PC-3 (cell line): ENCODE measurements at regions not wholly inside any gene's neighbourhood (a gene's known extent, or its start where the extent isn't known, plus 50 kb on each side); places are given as distances from the start of the nearest gene placed in this dataset.

Experiments
- ATAC-seq: fragments of 200-7000 bp; cut with Tn5 transposase; 2 replicates; pipeline ENCODE4 v1.9.1; 2020; ENCODE audit warnings: mild to moderate bottlenecking, moderate library complexity
- BruUV-seq: library from RNA; stranded (reverse); fragments of 400-500 nt; replicated peaks from 2 replicates; lab custom pipeline; 2021; lab: Mats Ljungman, UMichigan
- CTCF ChIA-PET: fragments of 300-600 bp; sonication (Branson Sonifier 250); formaldehyde crosslinking; loops from one replicate; lab custom pipeline; 2022; ENCODE audit warnings: antibody characterized with exemption; lab: Charles Lee
- POLR2A ChIA-PET: fragments of 300-600 bp; sonication (Branson Sonifier 250); formaldehyde crosslinking; loops from one replicate; lab custom pipeline; 2022; ENCODE audit warnings: antibody characterized with exemption; ENCODE audit not compliant: unreplicated experiment; lab: Charles Lee
- DNase-seq: peaks from one replicate; pipeline ENCODE4 v3.0.0-alpha.2; 2015
- H2AFZ ChIP-seq: fragments of 300-600 bp; sonication (generic); 2 replicates; pipeline ENCODE4 v1.6.0; 2016; ENCODE audit warnings: antibody characterized with exemption, low read length
- H3F3A ChIP-seq: fragments of 300-600 bp; sonication (generic); one replicate; pipeline ENCODE4 v1.6.0; 2017; ENCODE audit warnings: antibody characterized with exemption, low read length, control low read depth, mild to moderate bottlenecking; ENCODE audit not compliant: unreplicated experiment
- H3K27ac ChIP-seq: fragments of 300-600 bp; sonication (generic); 2 replicates; pipeline ENCODE4 v1.5.1; 2016; ENCODE audit warnings: mild to moderate bottlenecking, low read length
- H3K27me3 ChIP-seq: fragments of 300-600 bp; sonication (generic); 2 replicates; pipeline ENCODE4 v1.6.1; 2016; ENCODE audit warnings: low read length, mixed read lengths
- H3K36me3 ChIP-seq: fragments of 300-600 bp; sonication (generic); 2 replicates; pipeline ENCODE4 v1.6.1; 2016; ENCODE audit warnings: low read depth, mixed run types, low read length, mixed read lengths
- H3K4me1 ChIP-seq: fragments of 300-600 bp; sonication (generic); 2 replicates; pipeline ENCODE4 v1.5.1; 2016; ENCODE audit warnings: low read length; ENCODE audit not compliant: insufficient read depth
- H3K4me2 ChIP-seq: fragments of 300-600 bp; sonication (generic); 2 replicates; pipeline ENCODE4 v1.6.0; 2016; ENCODE audit warnings: low read length
- H3K4me3 ChIP-seq: fragments of 300-600 bp; sonication (generic); 2 replicates; pipeline ENCODE4 v1.5.1; 2016; ENCODE audit warnings: mild to moderate bottlenecking, low read length, mixed read lengths
- H3K79me2 ChIP-seq: fragments of 300-600 bp; sonication (generic); 2 replicates; pipeline ENCODE4 v1.6.1; 2017; ENCODE audit warnings: low read length, mixed read lengths
- H3K9ac ChIP-seq: fragments of 300-600 bp; sonication (generic); 2 replicates; pipeline ENCODE4 v1.6.0; 2016; ENCODE audit warnings: mild to moderate bottlenecking, low read length
- H3K9me2 ChIP-seq: fragments of 300-600 bp; sonication (generic); replicated peaks from 2 replicates; pipeline ENCODE4 v1.6.1; 2016; ENCODE audit warnings: mixed run types, low read length, mixed read lengths
- H3K9me3 ChIP-seq: fragments of 300-600 bp; sonication (generic); 2 replicates; pipeline ENCODE4 v1.6.1; 2016; ENCODE audit warnings: low read length, mixed read lengths
- H4K20me1 ChIP-seq: fragments of 300-600 bp; sonication (generic); 2 replicates; pipeline ENCODE4 v1.6.1; 2016; ENCODE audit warnings: low read length, mixed read lengths
- CTCF ChIP-seq: fragments of 300-600 bp; sonication (generic); conservative IDR thresholded peaks from 2 replicates; pipeline ENCODE4 v1.5.1; 2017; ENCODE audit warnings: antibody characterized with exemption, low read depth, mild to moderate bottlenecking, low read length
- EZH2 ChIP-seq: fragments of 300-600 bp; sonication (generic); IDR thresholded peaks from one replicate; pipeline ENCODE4 v1.6.1; 2017; ENCODE audit warnings: antibody characterized with exemption, mild to moderate bottlenecking, low read length; ENCODE audit not compliant: unreplicated experiment
- EZH2phosphoT487 ChIP-seq: fragments of 300-600 bp; sonication (generic); IDR thresholded peaks from 2 replicates; pipeline ENCODE4 v1.6.1; 2018; ENCODE audit warnings: mild to moderate bottlenecking, antibody characterized with exemption, low read length, borderline replicate concordance
- intact Hi-C: fragments of 100-400 bp; cut with micrococcal nuclease; formaldehyde crosslinking; loops from 2 replicates; pipeline ENCODE4 v1.9.0; 2023

GRCh38 chr10:43751646-43752045 lies 103.0 kb upstream of the ZNF32 start:
- ChIA-PET POLR2A (no interaction called here), CTCF (no interaction called here)
- Histone ChIP-seq H3K4me3 (no peak overlapping the region), H3K36me3 (no peaks in the 10 kb centered on the region), H3K9me3 (no peaks in the 10 kb centered on the region), H4K20me1 (no peaks in the 10 kb centered on the region), H3K27ac (no peak overlapping the region), H3K9ac (no peak overlapping the region), H3F3A (no peaks in the 10 kb centered on the region), H3K4me2 (no peak overlapping the region), H3K79me2 (no peaks in the 10 kb centered on the region), H2AFZ (no peak overlapping the region), H3K27me3 (peaks cover 48% of the 10 kb centered on the region), H3K9me2 (no peaks in the 10 kb centered on the region), H3K4me1 (no peaks in the 10 kb centered on the region)
- intact Hi-C loops: no loop called here
- no TSS peak for BruUV-seq
- no peak for TF ChIP-seq CTCF
- TF ChIP-seq EZH2phosphoT487: no peak
- ATAC-seq: no peak
- no peak for DNase-seq

- CTCF ChIA-PET: no interaction called here
- ATAC-seq (no peak), DNase-seq (no peak)
- no peaks in the 10 kb centered on the region for H3K36me3 ChIP-seq
- H3K9me2 ChIP-seq: no peaks in the 10 kb centered on the region
- H3K27me3 ChIP-seq: peaks cover 47% of the 10 kb centered on the region
- H3K79me2 ChIP-seq: no peaks in the 10 kb centered on the region
- H3F3A ChIP-seq: no peaks in the 10 kb centered on the region
- no peak overlapping the region for H3K9ac ChIP-seq
- no peak overlapping the region for H3K4me3 ChIP-seq
- no TSS peak for BruUV-seq
- no peaks in the 10 kb centered on the region for H3K9me3 ChIP-seq
- TF ChIP-seq EZH2phosphoT487: no peak
- no peak for TF ChIP-seq EZH2
- TF ChIP-seq CTCF: no peak
- H3K4me2 ChIP-seq: no peak overlapping the region
- intact Hi-C loops: no loop called here
- H4K20me1 ChIP-seq: no peaks in the 10 kb centered on the region
- POLR2A ChIA-PET: no interaction called here
- no peak overlapping the region for H3K27ac ChIP-seq
- H2AFZ ChIP-seq: no peak overlapping the region
- no peaks in the 10 kb centered on the region for H3K4me1 ChIP-seq
Measured at GRCh38 chr10:43749940-43750552, 101.4 kb upstream of the ZNF32 start.

- no peaks in the 10 kb centered on the region for H3K9me3 ChIP-seq
- H3K9me2 ChIP-seq: no peaks in the 10 kb centered on the region
- BruUV-seq: no TSS peak
- H3K4me1 ChIP-seq: no peaks in the 10 kb centered on the region
- H3K79me2 ChIP-seq: no peaks in the 10 kb centered on the region
- no peaks in the 10 kb centered on the region for H3F3A ChIP-seq
- H4K20me1 ChIP-seq: no peaks in the 10 kb centered on the region
- no peak overlapping the region for H3K9ac ChIP-seq
- H3K36me3 ChIP-seq: no peaks in the 10 kb centered on the region
- DNase-seq (no peak), ATAC-seq (no peak)
- CTCF ChIA-PET: no interaction called here
- no peak overlapping the region for H3K4me2 ChIP-seq
- H2AFZ ChIP-seq: no peak overlapping the region
- no peak for TF ChIP-seq CTCF
- no peak for TF ChIP-seq EZH2phosphoT487
- TF ChIP-seq EZH2: no peak
- intact Hi-C loops: no loop called here
- H3K4me3 ChIP-seq: no peak overlapping the region
- POLR2A ChIA-PET: no interaction called here
- H3K27ac ChIP-seq: no peak overlapping the region
- H3K27me3 ChIP-seq: peaks cover 44% of the 10 kb centered on the region
Measured at GRCh38 chr10:43749145-43749576, 100.5 kb upstream of the ZNF32 start.
